ENCODE measurements at regions not wholly inside any gene's neighbourhood (a gene's known extent, or its start where the extent isn't known, plus 50 kb on each side); places are given as distances from the start of the nearest gene placed in this dataset.

DNA sequence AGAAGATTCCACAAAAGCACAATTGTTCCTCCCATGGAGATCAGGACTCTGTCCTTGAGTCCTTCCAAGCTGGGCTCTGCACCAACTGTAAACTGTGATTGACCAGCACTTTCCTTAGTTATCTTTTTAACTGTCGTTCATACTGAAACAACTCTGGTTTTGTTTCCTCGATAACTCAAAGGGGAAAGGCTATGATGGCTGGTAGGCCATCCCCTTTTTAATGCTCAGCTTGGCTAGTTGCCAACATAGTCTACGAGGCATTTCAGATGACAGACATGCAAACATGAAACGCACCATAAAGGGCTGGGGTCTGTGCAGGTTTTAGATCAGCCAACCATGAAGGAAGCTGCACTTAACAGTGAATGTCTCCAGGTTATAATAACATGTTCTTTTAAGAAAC lies 497.1 kb upstream of the ARID1B start:
- TF ChIP-seq, protein P1, sequence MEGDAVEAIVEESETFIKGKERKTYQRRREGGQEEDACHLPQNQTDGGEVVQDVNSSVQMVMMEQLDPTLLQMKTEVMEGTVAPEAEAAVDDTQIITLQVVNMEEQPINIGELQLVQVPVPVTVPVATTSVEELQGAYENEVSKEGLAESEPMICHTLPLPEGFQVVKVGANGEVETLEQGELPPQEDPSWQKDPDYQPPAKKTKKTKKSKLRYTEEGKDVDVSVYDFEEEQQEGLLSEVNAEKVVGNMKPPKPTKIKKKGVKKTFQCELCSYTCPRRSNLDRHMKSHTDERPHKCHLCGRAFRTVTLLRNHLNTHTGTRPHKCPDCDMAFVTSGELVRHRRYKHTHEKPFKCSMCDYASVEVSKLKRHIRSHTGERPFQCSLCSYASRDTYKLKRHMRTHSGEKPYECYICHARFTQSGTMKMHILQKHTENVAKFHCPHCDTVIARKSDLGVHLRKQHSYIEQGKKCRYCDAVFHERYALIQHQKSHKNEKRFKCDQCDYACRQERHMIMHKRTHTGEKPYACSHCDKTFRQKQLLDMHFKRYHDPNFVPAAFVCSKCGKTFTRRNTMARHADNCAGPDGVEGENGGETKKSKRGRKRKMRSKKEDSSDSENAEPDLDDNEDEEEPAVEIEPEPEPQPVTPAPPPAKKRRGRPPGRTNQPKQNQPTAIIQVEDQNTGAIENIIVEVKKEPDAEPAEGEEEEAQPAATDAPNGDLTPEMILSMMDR (IDR thresholded peaks at IDR 0.05; ENCODE audit: insufficient read depth, low read length, missing control alignments) = no peak
- ChIA-PET CTCF (no interaction called here), POLR2A (no interaction called here)
- no peak for DNase-seq (ENCODE audit: low read depth, low spot score)
- no peak overlapping the region for H3K4me3 ChIP-seq (ENCODE audit: low read depth, low read length)

DNA sequence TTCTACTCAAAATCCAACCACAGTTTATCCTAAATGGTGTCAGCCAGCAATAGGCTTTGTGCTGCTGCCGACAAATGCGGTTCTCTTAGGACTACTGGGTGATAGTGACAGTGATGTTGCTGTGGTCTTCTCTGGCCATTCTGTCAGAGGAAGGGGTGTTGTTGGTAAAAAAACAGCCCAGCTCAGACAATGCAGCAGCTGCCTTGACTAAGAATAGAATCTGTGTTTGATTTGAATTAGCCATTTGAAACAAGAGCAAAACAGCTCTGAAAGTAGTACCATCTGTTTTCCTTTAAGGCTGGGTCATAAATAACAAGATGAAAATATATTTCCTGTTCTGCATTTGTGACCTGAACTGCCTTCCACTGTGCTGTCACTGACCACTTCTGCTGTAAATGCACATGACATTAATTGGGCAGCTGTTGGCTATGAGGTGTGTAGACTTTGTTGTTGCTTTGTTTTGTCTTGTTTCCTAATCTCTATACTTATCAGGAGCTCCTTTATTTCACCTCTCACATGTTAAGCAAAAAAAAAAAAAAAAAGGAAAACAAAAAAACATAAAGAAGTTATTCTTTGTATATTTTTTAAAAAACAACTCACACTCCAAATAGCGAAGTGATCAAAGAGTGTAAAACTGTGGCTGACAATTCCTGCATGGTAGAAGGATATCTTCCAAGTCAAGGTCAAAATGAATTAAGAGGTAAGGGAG lies 497.8 kb upstream of the ARID1B start:
- CTCF ChIA-PET = no interaction called here
- no peak for DNase-seq (ENCODE audit: low read depth, low spot score)

DNA sequence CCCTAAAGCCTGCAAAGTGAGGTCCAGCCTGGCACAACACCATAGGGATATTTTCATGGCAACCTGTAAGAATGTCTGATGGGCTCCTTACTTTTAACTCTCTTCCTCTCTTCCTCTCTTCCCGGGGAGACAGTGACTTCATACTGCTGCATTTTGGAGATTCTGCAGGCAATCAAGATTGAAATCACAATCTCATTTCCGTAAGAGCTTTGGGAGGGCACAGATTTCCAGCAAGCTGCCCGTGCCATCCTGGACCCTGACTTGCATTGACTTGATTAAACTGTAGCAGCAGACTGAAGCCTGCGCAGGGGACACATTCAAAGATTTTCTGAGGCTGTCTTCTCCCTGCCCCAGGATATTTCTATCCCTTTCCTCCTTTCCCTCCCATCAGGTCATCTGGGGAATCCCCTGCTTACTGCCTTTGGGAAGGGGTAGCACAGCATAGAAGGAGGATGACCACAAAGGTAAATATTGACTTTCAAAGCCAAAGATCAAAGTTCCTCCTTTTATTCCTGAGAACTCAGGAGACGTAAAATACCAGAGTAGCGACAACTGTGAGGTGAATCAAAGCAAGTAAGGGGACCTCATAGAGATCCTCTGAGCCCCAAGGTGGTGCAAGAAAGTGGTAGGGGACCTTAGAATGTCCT lies 504.0 kb upstream of the ARID1B start:
- no peak for DNase-seq (ENCODE audit: low read depth, low spot score)
- ChIA-PET CTCF (no interaction called here), POLR2A (no interaction called here)
- TF ChIP-seq, protein P1 (IDR thresholded peaks at IDR 0.05; ENCODE audit: insufficient read depth, low read length, missing control alignments) = no peak
- H3K4me3 ChIP-seq (ENCODE audit: low read depth, low read length) = no peak overlapping the region

More for the DNA sequence above, 497.8 kb upstream of the ARID1B start:
- POLR2A ChIA-PET = no interaction called here
- TF ChIP-seq, protein P1 (IDR thresholded peaks at IDR 0.05; ENCODE audit: insufficient read depth, low read length, missing control alignments) = no peak
- no peak overlapping the region for H3K4me3 ChIP-seq (ENCODE audit: low read depth, low read length)

DNA sequence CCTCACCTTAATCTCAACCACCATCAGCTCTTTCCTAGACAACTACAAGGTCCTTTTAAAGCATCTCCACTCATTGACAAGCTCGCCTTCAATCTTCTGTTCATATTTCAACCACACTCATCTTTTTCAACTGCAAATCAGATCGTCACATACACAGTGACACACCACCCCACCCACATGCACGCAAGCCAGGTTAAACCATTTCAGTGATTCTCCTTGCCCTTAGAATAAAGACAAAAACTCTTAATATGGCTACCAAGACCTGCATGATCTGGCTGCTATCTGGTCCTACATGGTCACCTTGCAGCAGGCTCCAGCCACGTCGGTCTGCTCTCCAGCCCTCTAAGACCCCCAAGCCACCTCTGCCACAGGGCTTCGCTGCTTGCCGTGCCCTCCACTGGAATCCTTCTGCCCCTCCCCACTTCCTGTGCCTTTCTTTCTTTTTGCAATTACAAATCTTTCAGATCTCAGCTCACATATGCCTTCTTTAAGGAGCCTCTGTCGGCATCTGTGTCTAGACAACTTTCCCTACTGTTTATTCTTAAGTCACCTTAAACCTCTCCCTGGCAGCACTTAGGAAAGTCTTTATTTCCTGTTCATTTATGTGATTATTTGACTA lies 507.3 kb upstream of the ARID1B start:
- TF ChIP-seq, protein P1 (IDR thresholded peaks at IDR 0.05; ENCODE audit: insufficient read depth, low read length, missing control alignments) = no peak
- DNase-seq (ENCODE audit: low read depth, low spot score) = no peak
- POLR2A ChIA-PET = no interaction called here
- no peak overlapping the region for H3K4me3 ChIP-seq (ENCODE audit: low read depth, low read length)
- CTCF ChIA-PET = no interaction called here

DNA sequence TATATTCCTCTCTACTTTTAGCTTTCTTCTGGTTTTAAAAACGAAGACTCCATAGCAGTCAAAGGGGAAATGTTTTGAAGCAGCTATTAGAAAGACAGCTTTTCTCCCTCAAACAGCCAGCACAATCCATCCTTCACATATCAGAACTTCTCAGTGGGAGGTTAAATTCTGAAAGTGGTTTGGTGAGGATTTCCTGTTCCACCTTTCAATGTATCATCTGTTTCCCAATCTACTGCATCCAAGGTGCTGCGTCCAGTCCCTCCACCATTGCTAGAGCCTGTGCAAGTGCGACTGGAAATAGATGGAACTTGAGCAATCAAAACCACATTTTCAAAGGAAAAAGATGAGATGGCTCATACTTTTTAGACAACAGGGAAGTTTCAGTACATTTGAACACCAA lies 508.3 kb upstream of the ARID1B start:
- no peak for DNase-seq (ENCODE audit: low read depth, low spot score)
- ChIA-PET CTCF (no interaction called here), POLR2A (no interaction called here)
- TF ChIP-seq, protein P1 (IDR thresholded peaks at IDR 0.05; ENCODE audit: insufficient read depth, low read length, missing control alignments) = no peak
- no peak overlapping the region for H3K4me3 ChIP-seq (ENCODE audit: low read depth, low read length)

DNA sequence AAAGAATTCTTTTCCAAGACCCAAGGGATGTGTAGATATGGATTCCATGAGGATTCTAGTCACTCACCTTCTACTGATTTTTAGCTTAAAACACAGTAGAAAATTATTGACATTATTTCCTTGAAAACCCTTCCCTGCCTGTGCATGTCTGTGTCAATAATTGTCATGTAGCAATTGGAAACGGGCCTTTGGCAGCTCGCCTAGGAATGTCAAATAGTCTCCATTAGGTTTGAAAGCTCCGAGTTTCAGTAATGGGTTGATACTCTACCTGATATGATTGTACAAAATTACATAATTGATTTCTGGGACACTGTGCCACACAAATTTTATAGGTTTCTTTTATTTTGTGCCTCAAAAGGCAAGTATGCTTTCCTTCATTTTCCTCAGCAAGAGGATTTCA lies 515.2 kb upstream of the ARID1B start:
- H3K4me3 ChIP-seq (ENCODE audit: low read depth, low read length) = no peak overlapping the region
- POLR2A ChIA-PET = no interaction called here
- CTCF ChIA-PET = no interaction called here
- no peak for DNase-seq (ENCODE audit: low read depth, low spot score)
- TF ChIP-seq, protein P1 (IDR thresholded peaks at IDR 0.05; ENCODE audit: insufficient read depth, low read length, missing control alignments) = no peak
